ENCODE measurements at regions not wholly inside any gene's neighbourhood (a gene's known extent, or its start where the extent isn't known, plus 50 kb on each side); places are given as distances from the start of the nearest gene placed in this dataset.

DNA sequence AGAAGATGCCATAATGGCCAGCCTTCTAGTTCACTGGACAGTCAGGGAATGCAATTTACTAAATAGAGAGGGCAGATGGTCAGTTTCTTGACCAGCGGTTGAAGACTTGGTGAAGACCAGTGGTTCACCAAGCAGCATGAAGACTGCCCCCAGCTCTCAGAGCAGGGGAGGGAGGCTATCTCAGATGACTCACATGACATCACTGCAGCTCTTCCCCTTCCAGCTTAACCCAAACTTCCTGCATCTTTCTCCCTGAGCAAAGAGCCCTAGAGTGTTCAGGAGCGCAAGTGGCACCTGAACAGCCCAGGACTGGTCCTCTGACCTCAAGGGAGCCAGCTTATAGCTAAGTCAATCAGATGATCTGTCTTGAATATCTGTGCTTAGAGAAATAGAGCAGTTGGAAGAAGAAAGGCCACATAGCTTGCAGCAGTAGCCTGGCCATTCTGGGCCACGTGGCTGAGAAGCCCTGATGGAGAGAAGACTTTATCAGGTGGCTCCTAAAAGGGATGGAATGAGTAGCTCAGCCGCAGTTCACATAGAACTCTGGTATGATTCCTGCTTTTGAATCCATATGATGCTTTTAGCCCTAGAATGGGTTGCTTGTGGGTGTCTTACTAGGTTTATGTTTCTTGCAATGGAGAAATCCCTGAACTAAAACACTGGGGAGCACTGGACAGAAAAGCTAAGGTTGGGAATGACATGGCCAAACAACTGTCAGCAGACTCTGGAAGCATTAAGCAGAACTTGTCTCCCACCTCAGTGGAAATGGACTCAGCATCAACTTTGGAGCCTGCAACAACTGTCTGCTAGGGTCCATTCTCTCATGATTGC, 392.1 kb upstream of the CCL2 start:
- TF ChIP-seq RAD21 (IDR thresholded peaks at IDR 0.05) (no peak), SP1 (IDR thresholded peaks at IDR 0.05) (no peak), FOXA1 (IDR thresholded peaks at IDR 0.05) (no peak), RXRA (IDR thresholded peaks at IDR 0.05) (no peak), FOXA2 (IDR thresholded peaks at IDR 0.05) (no peak), TAF1 (conservative IDR thresholded peaks at IDR 0.05) (no peak), HNF4G (IDR thresholded peaks at IDR 0.05) (no peak), NR2F2 (IDR thresholded peaks at IDR 0.05) (no peak), GABPA (IDR thresholded peaks at IDR 0.05 in 1 of 2, conservative IDR thresholded peaks at IDR 0.05 in 1 of 2) (no peak), EGR1 (IDR thresholded peaks at IDR 0.05; ENCODE audit: low read depth in 2 of 2) (no peak), JUND (IDR thresholded peaks at IDR 0.05) (no peak), YY1 (IDR thresholded peaks at IDR 0.05) (no peak), HNF4A (conservative IDR thresholded peaks at IDR 0.05) (no peak)
- TF ChIP-seq, protein P1, sequence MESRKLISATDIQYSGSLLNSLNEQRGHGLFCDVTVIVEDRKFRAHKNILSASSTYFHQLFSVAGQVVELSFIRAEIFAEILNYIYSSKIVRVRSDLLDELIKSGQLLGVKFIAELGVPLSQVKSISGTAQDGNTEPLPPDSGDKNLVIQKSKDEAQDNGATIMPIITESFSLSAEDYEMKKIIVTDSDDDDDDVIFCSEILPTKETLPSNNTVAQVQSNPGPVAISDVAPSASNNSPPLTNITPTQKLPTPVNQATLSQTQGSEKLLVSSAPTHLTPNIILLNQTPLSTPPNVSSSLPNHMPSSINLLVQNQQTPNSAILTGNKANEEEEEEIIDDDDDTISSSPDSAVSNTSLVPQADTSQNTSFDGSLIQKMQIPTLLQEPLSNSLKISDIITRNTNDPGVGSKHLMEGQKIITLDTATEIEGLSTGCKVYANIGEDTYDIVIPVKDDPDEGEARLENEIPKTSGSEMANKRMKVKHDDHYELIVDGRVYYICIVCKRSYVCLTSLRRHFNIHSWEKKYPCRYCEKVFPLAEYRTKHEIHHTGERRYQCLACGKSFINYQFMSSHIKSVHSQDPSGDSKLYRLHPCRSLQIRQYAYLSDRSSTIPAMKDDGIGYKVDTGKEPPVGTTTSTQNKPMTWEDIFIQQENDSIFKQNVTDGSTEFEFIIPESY (IDR thresholded peaks at IDR 0.05), result no peak
- TF ChIP-seq, protein P2, sequence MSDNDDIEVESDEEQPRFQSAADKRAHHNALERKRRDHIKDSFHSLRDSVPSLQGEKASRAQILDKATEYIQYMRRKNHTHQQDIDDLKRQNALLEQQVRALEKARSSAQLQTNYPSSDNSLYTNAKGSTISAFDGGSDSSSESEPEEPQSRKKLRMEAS (IDR thresholded peaks at IDR 0.05), result no peak
- TF ChIP-seq, protein P3, sequence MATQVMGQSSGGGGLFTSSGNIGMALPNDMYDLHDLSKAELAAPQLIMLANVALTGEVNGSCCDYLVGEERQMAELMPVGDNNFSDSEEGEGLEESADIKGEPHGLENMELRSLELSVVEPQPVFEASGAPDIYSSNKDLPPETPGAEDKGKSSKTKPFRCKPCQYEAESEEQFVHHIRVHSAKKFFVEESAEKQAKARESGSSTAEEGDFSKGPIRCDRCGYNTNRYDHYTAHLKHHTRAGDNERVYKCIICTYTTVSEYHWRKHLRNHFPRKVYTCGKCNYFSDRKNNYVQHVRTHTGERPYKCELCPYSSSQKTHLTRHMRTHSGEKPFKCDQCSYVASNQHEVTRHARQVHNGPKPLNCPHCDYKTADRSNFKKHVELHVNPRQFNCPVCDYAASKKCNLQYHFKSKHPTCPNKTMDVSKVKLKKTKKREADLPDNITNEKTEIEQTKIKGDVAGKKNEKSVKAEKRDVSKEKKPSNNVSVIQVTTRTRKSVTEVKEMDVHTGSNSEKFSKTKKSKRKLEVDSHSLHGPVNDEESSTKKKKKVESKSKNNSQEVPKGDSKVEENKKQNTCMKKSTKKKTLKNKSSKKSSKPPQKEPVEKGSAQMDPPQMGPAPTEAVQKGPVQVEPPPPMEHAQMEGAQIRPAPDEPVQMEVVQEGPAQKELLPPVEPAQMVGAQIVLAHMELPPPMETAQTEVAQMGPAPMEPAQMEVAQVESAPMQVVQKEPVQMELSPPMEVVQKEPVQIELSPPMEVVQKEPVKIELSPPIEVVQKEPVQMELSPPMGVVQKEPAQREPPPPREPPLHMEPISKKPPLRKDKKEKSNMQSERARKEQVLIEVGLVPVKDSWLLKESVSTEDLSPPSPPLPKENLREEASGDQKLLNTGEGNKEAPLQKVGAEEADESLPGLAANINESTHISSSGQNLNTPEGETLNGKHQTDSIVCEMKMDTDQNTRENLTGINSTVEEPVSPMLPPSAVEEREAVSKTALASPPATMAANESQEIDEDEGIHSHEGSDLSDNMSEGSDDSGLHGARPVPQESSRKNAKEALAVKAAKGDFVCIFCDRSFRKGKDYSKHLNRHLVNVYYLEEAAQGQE (IDR thresholded peaks at IDR 0.05), result no peak
- TF ChIP-seq, protein P4, sequence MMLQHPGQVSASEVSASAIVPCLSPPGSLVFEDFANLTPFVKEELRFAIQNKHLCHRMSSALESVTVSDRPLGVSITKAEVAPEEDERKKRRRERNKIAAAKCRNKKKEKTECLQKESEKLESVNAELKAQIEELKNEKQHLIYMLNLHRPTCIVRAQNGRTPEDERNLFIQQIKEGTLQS (IDR thresholded peaks at IDR 0.05), result no peak
- TF ChIP-seq, protein P5, sequence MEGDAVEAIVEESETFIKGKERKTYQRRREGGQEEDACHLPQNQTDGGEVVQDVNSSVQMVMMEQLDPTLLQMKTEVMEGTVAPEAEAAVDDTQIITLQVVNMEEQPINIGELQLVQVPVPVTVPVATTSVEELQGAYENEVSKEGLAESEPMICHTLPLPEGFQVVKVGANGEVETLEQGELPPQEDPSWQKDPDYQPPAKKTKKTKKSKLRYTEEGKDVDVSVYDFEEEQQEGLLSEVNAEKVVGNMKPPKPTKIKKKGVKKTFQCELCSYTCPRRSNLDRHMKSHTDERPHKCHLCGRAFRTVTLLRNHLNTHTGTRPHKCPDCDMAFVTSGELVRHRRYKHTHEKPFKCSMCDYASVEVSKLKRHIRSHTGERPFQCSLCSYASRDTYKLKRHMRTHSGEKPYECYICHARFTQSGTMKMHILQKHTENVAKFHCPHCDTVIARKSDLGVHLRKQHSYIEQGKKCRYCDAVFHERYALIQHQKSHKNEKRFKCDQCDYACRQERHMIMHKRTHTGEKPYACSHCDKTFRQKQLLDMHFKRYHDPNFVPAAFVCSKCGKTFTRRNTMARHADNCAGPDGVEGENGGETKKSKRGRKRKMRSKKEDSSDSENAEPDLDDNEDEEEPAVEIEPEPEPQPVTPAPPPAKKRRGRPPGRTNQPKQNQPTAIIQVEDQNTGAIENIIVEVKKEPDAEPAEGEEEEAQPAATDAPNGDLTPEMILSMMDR (IDR thresholded peaks at IDR 0.05; ENCODE audit: low read depth, low read length, missing input control), result no peak
- Histone ChIP-seq H3K27ac (ENCODE audit: low read depth in 1 of 2, low read length in 2 of 2) (no peak overlapping the region), H3K27me3 (ENCODE audit: control insufficient read depth in 4 of 4, insufficient read depth in 4 of 4, low read length in 3 of 4) (peaks cover 0 to 10% (median 2%) of the 10 kb centered on the region in 4 donors), H3K4me3 (ENCODE audit: low read depth in 1 of 3, low read length in 3 of 3) (no peak overlapping the region), H3K4me1 (ENCODE audit: control insufficient read depth in 4 of 4, insufficient read depth in 4 of 4, low read length in 3 of 4) (no peaks in the 10 kb centered on the region), H3K9me3 (ENCODE audit: control insufficient read depth in 4 of 4, low read length in 3 of 4) (no peaks in the 10 kb centered on the region), H3K9ac (ENCODE audit: low read depth in 1 of 2, low read length in 2 of 2) (no peak overlapping the region), H3K36me3 (ENCODE audit: control insufficient read depth in 4 of 4, insufficient read depth in 3 of 4, low read depth in 1 of 4, low read length in 3 of 4) (no peaks in the 10 kb centered on the region)
- WGBS, result 62% methylated on average over 4 of the region's 4 CpGs
- DNase-seq (ENCODE audit: low spot score), result no peak

Data from liver (tissue), 8 donors.